ENCODE measurements at regions not wholly inside any gene's neighbourhood (a gene's known extent, or its start where the extent isn't known, plus 50 kb on each side); places are given as distances from the start of the nearest gene placed in this dataset.

DNA sequence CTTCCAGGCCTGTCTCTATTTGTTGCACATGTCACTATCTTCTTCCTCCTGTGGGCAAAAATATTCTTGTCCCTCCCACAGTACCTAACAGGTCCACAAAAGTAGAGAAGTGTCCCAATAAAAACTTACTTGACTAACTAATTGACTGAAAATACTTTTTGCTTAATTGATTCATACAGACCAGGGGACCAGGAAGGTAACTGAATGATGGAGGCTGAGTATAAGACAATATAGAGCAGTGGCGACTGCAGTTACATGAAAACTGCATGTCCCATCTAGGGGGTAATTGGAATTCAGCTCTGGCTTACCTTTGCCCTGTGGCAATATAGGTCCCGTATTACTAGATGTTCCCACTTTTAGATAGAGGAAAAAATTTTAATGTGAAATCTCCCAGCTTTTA is 112.9 kb upstream of the CREB1 start:
- H3K36me3 ChIP-seq (ENCODE audit: low read depth) = no peaks in the 10 kb centered on the region
- no peaks in the 10 kb centered on the region for H3K79me2 ChIP-seq (ENCODE audit: low read depth)
- no peaks in the 10 kb centered on the region for H3K27me3 ChIP-seq (ENCODE audit: insufficient read depth, low read depth)
- no peak overlapping the region for H3K4me2 ChIP-seq
- no peak for DNase-seq
- no TSS peak for BruUV-seq (replicated peaks)
- no peak overlapping the region for H3K4me3 ChIP-seq
- no peaks in the 10 kb centered on the region for H3K4me1 ChIP-seq (replicated peaks; ENCODE audit: insufficient read depth)
- intact Hi-C loops (cut with micrococcal nuclease; ENCODE audit: unreplicated experiment) = no loop called here
- POLR2A ChIA-PET (ENCODE audit: unreplicated experiment) = no interaction called here
- no peaks in the 10 kb centered on the region for H4K20me1 ChIP-seq (ENCODE audit: insufficient read depth)
- H2AFZ ChIP-seq = no peak overlapping the region
- no peaks in the 10 kb centered on the region for H3F3A ChIP-seq (ENCODE audit: insufficient read depth, low read depth)
- no peak for TF ChIP-seq EZH2 (IDR thresholded peaks at IDR 0.05; ENCODE audit: low read depth)
- TF ChIP-seq, protein P1, sequence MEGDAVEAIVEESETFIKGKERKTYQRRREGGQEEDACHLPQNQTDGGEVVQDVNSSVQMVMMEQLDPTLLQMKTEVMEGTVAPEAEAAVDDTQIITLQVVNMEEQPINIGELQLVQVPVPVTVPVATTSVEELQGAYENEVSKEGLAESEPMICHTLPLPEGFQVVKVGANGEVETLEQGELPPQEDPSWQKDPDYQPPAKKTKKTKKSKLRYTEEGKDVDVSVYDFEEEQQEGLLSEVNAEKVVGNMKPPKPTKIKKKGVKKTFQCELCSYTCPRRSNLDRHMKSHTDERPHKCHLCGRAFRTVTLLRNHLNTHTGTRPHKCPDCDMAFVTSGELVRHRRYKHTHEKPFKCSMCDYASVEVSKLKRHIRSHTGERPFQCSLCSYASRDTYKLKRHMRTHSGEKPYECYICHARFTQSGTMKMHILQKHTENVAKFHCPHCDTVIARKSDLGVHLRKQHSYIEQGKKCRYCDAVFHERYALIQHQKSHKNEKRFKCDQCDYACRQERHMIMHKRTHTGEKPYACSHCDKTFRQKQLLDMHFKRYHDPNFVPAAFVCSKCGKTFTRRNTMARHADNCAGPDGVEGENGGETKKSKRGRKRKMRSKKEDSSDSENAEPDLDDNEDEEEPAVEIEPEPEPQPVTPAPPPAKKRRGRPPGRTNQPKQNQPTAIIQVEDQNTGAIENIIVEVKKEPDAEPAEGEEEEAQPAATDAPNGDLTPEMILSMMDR (conservative IDR thresholded peaks at IDR 0.05) = no peak
- CTCF ChIA-PET = no interaction called here
- no peak overlapping the region for H3K27ac ChIP-seq
- H3K9me2 ChIP-seq (ENCODE audit: insufficient read depth) = no peaks in the 10 kb centered on the region
- no peaks in the 10 kb centered on the region for H3K9me3 ChIP-seq (ENCODE audit: insufficient read depth, low read depth)

DNA sequence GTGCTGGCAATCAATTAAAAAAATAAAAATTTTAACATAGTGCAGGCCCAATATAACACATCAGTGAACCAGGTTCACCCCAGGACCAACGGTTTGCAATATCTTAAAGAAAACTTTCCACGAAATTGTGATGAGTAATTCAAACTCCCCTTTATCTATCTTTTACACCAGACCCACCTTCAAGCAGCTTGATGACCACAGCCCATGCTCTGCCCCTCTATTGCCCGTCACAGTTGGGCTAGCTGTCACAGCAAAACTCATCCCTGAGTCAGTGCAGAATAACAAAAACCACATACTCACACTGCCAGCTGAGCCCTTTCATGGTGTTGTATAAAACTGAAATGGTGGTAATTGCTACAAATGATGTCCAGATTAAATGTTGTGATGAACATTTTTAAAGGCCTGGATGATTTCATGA is 112.5 kb upstream of the CREB1 start:
- POLR2A ChIA-PET (ENCODE audit: unreplicated experiment) = no interaction called here
- H4K20me1 ChIP-seq (ENCODE audit: insufficient read depth) = no peaks in the 10 kb centered on the region
- BruUV-seq (replicated peaks) = no TSS peak

DNA sequence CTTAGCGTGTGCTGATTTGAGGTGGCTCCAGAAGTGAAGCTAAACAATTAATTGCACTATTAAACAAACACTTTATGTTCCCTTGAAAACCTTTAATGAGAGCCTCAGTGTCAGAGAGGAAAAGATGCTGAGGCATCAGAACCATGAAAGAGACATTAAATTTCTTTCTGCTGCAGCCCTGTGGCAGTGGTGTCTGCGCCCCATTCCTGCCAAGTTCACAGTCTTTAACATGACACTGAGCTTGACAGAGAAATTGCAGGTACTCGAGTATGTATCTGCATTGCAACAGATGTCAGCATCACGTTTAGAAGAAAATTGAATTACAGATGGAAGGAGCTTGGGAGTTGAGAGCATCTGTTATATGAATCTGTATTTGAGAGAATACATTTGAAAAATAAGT is 111.3 kb upstream of the CREB1 start:
- ChIA-PET POLR2A (ENCODE audit: unreplicated experiment) (no interaction called here), CTCF (no interaction called here)
- Histone ChIP-seq H3K79me2 (ENCODE audit: low read depth) (no peaks in the 10 kb centered on the region), H3K4me3 (no peak overlapping the region), H2AFZ (no peak overlapping the region), H3K9me3 (ENCODE audit: insufficient read depth, low read depth) (no peaks in the 10 kb centered on the region), H3K4me1 (replicated peaks; ENCODE audit: insufficient read depth) (no peaks in the 10 kb centered on the region), H4K20me1 (ENCODE audit: insufficient read depth) (no peaks in the 10 kb centered on the region), H3K9me2 (ENCODE audit: insufficient read depth) (no peaks in the 10 kb centered on the region), H3K27ac (no peak overlapping the region), H3K27me3 (ENCODE audit: insufficient read depth, low read depth) (no peaks in the 10 kb centered on the region), H3K36me3 (ENCODE audit: low read depth) (no peaks in the 10 kb centered on the region), H3F3A (ENCODE audit: insufficient read depth, low read depth) (no peaks in the 10 kb centered on the region), H3K4me2 (no peak overlapping the region)
- intact Hi-C loops (cut with micrococcal nuclease; ENCODE audit: unreplicated experiment) = no loop called here
- DNase-seq = no peak
- BruUV-seq (replicated peaks) = no TSS peak
- TF ChIP-seq, protein P1 (conservative IDR thresholded peaks at IDR 0.05) = no peak
- TF ChIP-seq EZH2 (IDR thresholded peaks at IDR 0.05; ENCODE audit: low read depth) = no peak

More for the DNA sequence above, 112.5 kb upstream of the CREB1 start:
- DNase-seq = no peak
- Histone ChIP-seq H3K9me3 (ENCODE audit: insufficient read depth, low read depth) (no peaks in the 10 kb centered on the region), H2AFZ (no peak overlapping the region), H3K4me2 (no peak overlapping the region), H3K4me1 (replicated peaks; ENCODE audit: insufficient read depth) (no peaks in the 10 kb centered on the region), H3K36me3 (ENCODE audit: low read depth) (no peaks in the 10 kb centered on the region), H3K9me2 (ENCODE audit: insufficient read depth) (no peaks in the 10 kb centered on the region), H3K79me2 (ENCODE audit: low read depth) (no peaks in the 10 kb centered on the region), H3K4me3 (no peak overlapping the region), H3K27ac (no peak overlapping the region), H3K27me3 (ENCODE audit: insufficient read depth, low read depth) (no peaks in the 10 kb centered on the region), H3F3A (ENCODE audit: insufficient read depth, low read depth) (no peaks in the 10 kb centered on the region)
- CTCF ChIA-PET = no interaction called here
- intact Hi-C loops (cut with micrococcal nuclease; ENCODE audit: unreplicated experiment) = no loop called here
- no peak for TF ChIP-seq EZH2 (IDR thresholded peaks at IDR 0.05; ENCODE audit: low read depth)
- TF ChIP-seq, protein P1 (conservative IDR thresholded peaks at IDR 0.05) = no peak

Measured in PC-9 (cell line).